HepG2 (cell line): ENCODE measurements at regions not wholly inside any gene's neighbourhood (a gene's known extent, or its start where the extent isn't known, plus 50 kb on each side); places are given as distances from the start of the nearest gene placed in this dataset.

Experiments
- ATAC-seq: fragments of 200-7000 bp; cut with Tn5 transposase; 3 replicates; pipeline ENCODE4 v1.9.1; 2020; ENCODE audit warnings: mild to moderate bottlenecking, moderate library complexity
- BruUV-seq: library from RNA; stranded (reverse); fragments of 400-500 nt; replicated peaks from 2 replicates; lab custom pipeline; 2021; lab: Mats Ljungman, UMichigan
- CTCF ChIA-PET: fragments of 300-600 bp; formaldehyde crosslinking; extraction: SDS; loops from one replicate; lab custom pipeline; 2021; ENCODE audit warnings: low total read pairs, inconsistent platforms, low intra/inter-chr PET ratio; lab: Yijun Ruan, JAX
- POLR2A ChIA-PET: fragments of 350-600 bp; sonication (Branson Sonifier 250); formaldehyde crosslinking; loops from one replicate; lab custom pipeline; 2020; ENCODE audit warnings: antibody characterized with exemption, inconsistent platforms; lab: Yijun Ruan, JAX
- DNase-seq: peaks from one replicate; pipeline ENCODE4 v3.0.0-alpha.2; 2015; ENCODE audit warnings: low spot score
- FAIRE-seq: peaks from 3 replicates; lab custom pipeline; 2011; peaks lifted over from hg19 to GRCh38; lab: Jason Lieb, UNC
- H2AFZ ChIP-seq: one replicate; pipeline ENCODE4 v1.6.1; 2011; ENCODE audit warnings: low read length, inconsistent platforms
- H3K27ac ChIP-seq: fragments of 300-600 bp; 3 replicates; pipeline ENCODE4 v1.8.0; 2011; ENCODE audit warnings: mixed run types, mild to moderate bottlenecking, mixed read lengths, low read length, inconsistent platforms; ENCODE audit not compliant: insufficient read depth; ENCODE audit errors: extremely low read length
- H3K27me3 ChIP-seq, 2 experiments: fragments of 200-600 bp in 1 of 2; 2 replicates in 1 of 2; 3 replicates in 1 of 2; pipeline versions ENCODE4 v1.6.0 to v1.8.0; 2011; ENCODE audit warnings: low read length in 2 of 2, mild to moderate bottlenecking in 2 of 2, moderate library complexity in 2 of 2, inconsistent platforms in 1 of 2; ENCODE audit not compliant: insufficient read depth in 2 of 2, control insufficient read depth in 1 of 2
- H3K36me3 ChIP-seq, 2 experiments: fragments of 200-600 bp in 1 of 2; replicated peaks in 1 of 2; 2 replicates in 1 of 2; 3 replicates in 1 of 2; pipeline versions ENCODE4 v1.5.1 to v1.8.0; 2011; ENCODE audit warnings: low read length in 2 of 2, inconsistent platforms in 1 of 2; ENCODE audit not compliant: insufficient read depth in 2 of 2, control insufficient read depth in 1 of 2
- H3K4me1 ChIP-seq: 2 replicates; pipeline ENCODE4 v1.5.1; 2012; ENCODE audit warnings: low read length, inconsistent platforms; ENCODE audit not compliant: insufficient read depth
- H3K4me2 ChIP-seq: 2 replicates; pipeline ENCODE4 v1.6.0; 2011; ENCODE audit warnings: low read depth, low read length, inconsistent platforms
- H3K4me3 ChIP-seq, 3 experiments: fragments of 200-600 bp in 1 of 3; sonication (generic), shearing (Covaris generic) in 1 of 3; replicated peaks in 1 of 3; 2 replicates each; pipeline ENCODE4 v1.5.1; 2011 to 2016; ENCODE audit warnings: low read length in 3 of 3, inconsistent platforms in 2 of 3, low read depth in 2 of 3, mild to moderate bottlenecking in 2 of 3, control low read depth in 1 of 3, mixed read lengths in 1 of 3; ENCODE audit not compliant: insufficient read depth in 1 of 3
- H3K79me2 ChIP-seq: one replicate; pipeline ENCODE4 v1.6.1; 2011; ENCODE audit warnings: low read length, inconsistent platforms; ENCODE audit not compliant: insufficient read depth
- H3K9ac ChIP-seq: 2 replicates; pipeline ENCODE4 v1.6.0; 2011; ENCODE audit warnings: mild to moderate bottlenecking, low read depth, low read length, inconsistent platforms; ENCODE audit not compliant: insufficient read depth
- H3K9me3 ChIP-seq: 2 replicates; pipeline ENCODE4 v1.5.1; 2012; ENCODE audit warnings: mild to moderate bottlenecking, low read length
- H4K20me1 ChIP-seq: 2 replicates; pipeline ENCODE4 v1.6.0; 2011; ENCODE audit warnings: inconsistent platforms, mild to moderate bottlenecking, low read length, moderate library complexity; ENCODE audit not compliant: insufficient read depth
- BCL6 ChIP-seq: IDR thresholded peaks from 2 replicates; pipeline ENCODE4 v1.6.1; 2016; ENCODE audit warnings: missing genetic modification reagents, missing compliant biosample characterization
- CC2D1A ChIP-seq: sonication (generic); formaldehyde crosslinking; IDR thresholded peaks from 2 replicates; pipeline ENCODE4 v1.8.1; 2023; ENCODE audit warnings: mild to moderate bottlenecking, missing genetic modification reagents
- ESRRA ChIP-seq: sonication (generic); formaldehyde crosslinking; IDR thresholded peaks from 2 replicates; pipeline ENCODE4 v1.5.1; 2020; ENCODE audit warnings: mild to moderate bottlenecking, low read depth, missing genetic modification reagents
- FIP1L1 ChIP-seq: fragments of 200-400 bp; formaldehyde crosslinking; IDR thresholded peaks from 2 replicates; pipeline ENCODE4 v1.6.1; 2018; ENCODE audit warnings: low read depth, mild to moderate bottlenecking, low read length, moderate library complexity, borderline replicate concordance; ENCODE audit not compliant: insufficient read depth
- PAWR ChIP-seq: sonication (generic); formaldehyde crosslinking; IDR thresholded peaks from 2 replicates; pipeline ENCODE4 v1.4.0; 2020; ENCODE audit warnings: missing genetic modification reagents, mild to moderate bottlenecking, borderline replicate concordance
- PITX1 ChIP-seq: sonication (generic); formaldehyde crosslinking; IDR thresholded peaks from 2 replicates; pipeline ENCODE4 v1.5.1; 2020; ENCODE audit warnings: mild to moderate bottlenecking, missing genetic modification reagents
- SP4 ChIP-seq: sonication (generic); formaldehyde crosslinking; IDR thresholded peaks from 2 replicates; pipeline ENCODE4 v1.8.1; 2023; ENCODE audit warnings: mild to moderate bottlenecking, missing genetic modification reagents
- ZFP37 ChIP-seq: sonication (generic); formaldehyde crosslinking; IDR thresholded peaks from 2 replicates; pipeline ENCODE4 v1.4.0; 2020; ENCODE audit warnings: missing genetic modification reagents, borderline replicate concordance
- ZNF350 ChIP-seq: sonication (generic); formaldehyde crosslinking; IDR thresholded peaks from 2 replicates; pipeline ENCODE4 v1.4.0; 2020; ENCODE audit warnings: mild to moderate bottlenecking, low read depth, missing genetic modification reagents, borderline replicate concordance
- ZNF484 ChIP-seq: sonication (generic); formaldehyde crosslinking; IDR thresholded peaks from 2 replicates; pipeline ENCODE4 v1.5.1; 2020; ENCODE audit warnings: mild to moderate bottlenecking, low read depth, missing genetic modification reagents, borderline replicate concordance
- ZSCAN12 ChIP-seq: sonication (generic); formaldehyde crosslinking; IDR thresholded peaks from 2 replicates; pipeline ENCODE4 v1.9.0; 2021; ENCODE audit warnings: mild to moderate bottlenecking, missing genetic modification reagents
- WGBS: methylation state at CpG from one replicate; pipeline ENCODE4 v1.1.6; 2017; ENCODE audit warnings: low lambda C conversion rate; 5-methylcytosine and 5-hydroxymethylcytosine counted together
- in situ Hi-C: cut with HindIII; loops from 2 replicates; pipeline ENCODE4 v1.10.0; 2017; ENCODE audit warnings: low pct_unique_long_range_greater_than_20kb; ENCODE audit not compliant: extremely low pct_ligation_motif_present
- intact Hi-C: fragments of 100-400 bp; cut with micrococcal nuclease; formaldehyde crosslinking; loops from one replicate; pipeline ENCODE4 v1.10.0; 2022; ENCODE audit not compliant: unreplicated experiment
- TF ChIP-seq, protein P1 (sequence below), 2 experiments: sonication (generic) in 1 of 2; formaldehyde crosslinking in 1 of 2; IDR thresholded peaks; 2 replicates each; pipeline versions ENCODE4 v1.4.0 to v1.6.1; 2018 to 2020; ENCODE audit warnings: missing genetic modification reagents in 2 of 2, borderline replicate concordance in 1 of 2, low read depth in 1 of 2, mild to moderate bottlenecking in 1 of 2, missing biosample characterization in 1 of 2

DNA sequence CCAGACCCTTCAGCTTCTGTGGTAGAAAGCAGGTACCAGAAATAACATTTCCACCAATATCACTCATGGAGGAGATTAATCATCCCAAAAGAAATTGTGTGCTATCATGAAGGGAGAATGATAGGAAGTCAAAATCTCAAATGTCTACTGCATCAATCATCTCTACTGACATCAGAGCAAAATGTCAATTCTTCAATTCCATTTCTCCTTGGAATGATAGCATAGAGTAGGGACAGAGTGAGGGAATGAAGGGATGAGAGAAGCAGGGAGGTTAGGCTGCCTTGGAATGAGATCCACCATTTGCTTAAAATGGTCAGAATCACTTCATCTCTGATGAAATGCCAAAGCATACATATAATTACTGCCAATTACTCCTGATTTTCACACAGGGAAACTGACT lies 371.8 kb upstream of the ACVR2A start:
- H3K4me1 ChIP-seq = no peaks in the 10 kb centered on the region
- H3K4me2 ChIP-seq = no peak overlapping the region
- H3K9ac ChIP-seq = no peak overlapping the region
- TF ChIP-seq FIP1L1 (no peak), ZNF484 (CRISPR knock-in tag) (no peak), CC2D1A (CRISPR knock-in tag) (no peak), SP4 (CRISPR knock-in tag) (no peak), PITX1 (no peak)
- TF ChIP-seq, protein P1, sequence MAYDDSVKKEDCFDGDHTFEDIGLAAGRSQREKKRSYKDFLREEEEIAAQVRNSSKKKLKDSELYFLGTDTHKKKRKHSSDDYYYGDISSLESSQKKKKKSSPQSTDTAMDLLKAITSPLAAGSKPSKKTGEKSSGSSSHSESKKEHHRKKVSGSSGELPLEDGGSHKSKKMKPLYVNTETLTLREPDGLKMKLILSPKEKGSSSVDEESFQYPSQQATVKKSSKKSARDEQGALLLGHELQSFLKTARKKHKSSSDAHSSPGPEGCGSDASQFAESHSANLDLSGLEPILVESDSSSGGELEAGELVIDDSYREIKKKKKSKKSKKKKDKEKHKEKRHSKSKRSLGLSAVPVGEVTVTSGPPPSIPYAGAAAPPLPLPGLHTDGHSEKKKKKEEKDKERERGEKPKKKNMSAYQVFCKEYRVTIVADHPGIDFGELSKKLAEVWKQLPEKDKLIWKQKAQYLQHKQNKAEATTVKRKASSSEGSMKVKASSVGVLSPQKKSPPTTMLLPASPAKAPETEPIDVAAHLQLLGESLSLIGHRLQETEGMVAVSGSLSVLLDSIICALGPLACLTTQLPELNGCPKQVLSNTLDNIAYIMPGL (CRISPR knock-in tag; IDR thresholded peaks at IDR 0.05; ENCODE audit: borderline replicate concordance in 1 of 2, low read depth in 1 of 2) = no peak
- no peaks in the 10 kb centered on the region for H3K9me3 ChIP-seq
- H3K27ac ChIP-seq = no peak overlapping the region
- no TSS peak for BruUV-seq
- ChIA-PET POLR2A (no interaction called here), CTCF (no interaction called here)
- no peaks in the 10 kb centered on the region for H3K36me3 ChIP-seq
- ATAC-seq (no peak), FAIRE-seq (no peak), DNase-seq (no peak)
- no peaks in the 10 kb centered on the region for H3K27me3 ChIP-seq
- H3K4me3 ChIP-seq = no peak overlapping the region
- in situ Hi-C loops = no loop called here
- H2AFZ ChIP-seq = no peak overlapping the region
- intact Hi-C loops = no loop called here
- H4K20me1 ChIP-seq = no peaks in the 10 kb centered on the region
- no peaks in the 10 kb centered on the region for H3K79me2 ChIP-seq

DNA sequence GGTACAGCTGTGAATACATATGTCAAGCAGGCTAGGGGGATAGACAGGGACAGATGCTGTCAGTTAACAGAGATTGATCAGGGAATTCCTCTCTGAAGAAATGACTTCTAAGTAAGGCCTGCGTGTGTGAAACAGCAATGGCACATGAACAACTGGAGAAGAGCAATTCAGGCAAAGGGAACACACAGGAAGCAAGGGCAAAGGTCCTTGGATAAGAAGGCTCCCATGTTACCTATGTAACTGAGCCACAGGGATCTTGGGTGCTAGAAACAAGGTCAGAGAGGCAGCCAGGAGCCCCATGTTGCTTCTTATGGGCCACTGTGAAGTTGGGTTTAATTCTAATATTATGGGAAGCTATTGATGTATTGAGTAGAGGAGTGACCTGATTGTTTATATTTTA lies 373.7 kb upstream of the ACVR2A start:
- Histone ChIP-seq H3K4me2 (no peak overlapping the region), H3K79me2 (no peaks in the 10 kb centered on the region), H3K36me3 (no peaks in the 10 kb centered on the region), H3K4me3 (no peak overlapping the region), H4K20me1 (no peaks in the 10 kb centered on the region), H3K9ac (no peak overlapping the region), H3K4me1 (no peaks in the 10 kb centered on the region), H3K9me3 (no peaks in the 10 kb centered on the region), H3K27me3 (no peaks in the 10 kb centered on the region), H2AFZ (no peak overlapping the region), H3K27ac (no peak overlapping the region)
- DNase-seq = no peak
- ChIA-PET CTCF (no interaction called here), POLR2A (no interaction called here)
- in situ Hi-C loops (no loop called here), intact Hi-C loops (no loop called here)
- 9% methylated on average over 1 of the region's 1 CpG for WGBS
- no peak for FAIRE-seq
- no peak for TF ChIP-seq ESRRA (CRISPR knock-in tag)
- no peak for TF ChIP-seq ZSCAN12
- no peak for TF ChIP-seq ZNF350 (CRISPR knock-in tag)
- TF ChIP-seq ZFP37 (CRISPR knock-in tag) = no peak
- no peak for TF ChIP-seq BCL6 (CRISPR knock-in tag)
- TF ChIP-seq PAWR (CRISPR knock-in tag) = no peak
- no TSS peak for BruUV-seq
- ATAC-seq = no peak
